ENCODE measurements at regions not wholly inside any gene's neighbourhood (a gene's known extent, or its start where the extent isn't known, plus 50 kb on each side); places are given as distances from the start of the nearest gene placed in this dataset.

- no peaks in the 10 kb centered on the region for H3K9me3 ChIP-seq (ENCODE audit: control insufficient read depth in 2 of 3, insufficient read depth in 1 of 3, low read length in 3 of 3)
- H3K27ac ChIP-seq (ENCODE audit: low read depth in 2 of 2, low read length in 2 of 2), result no peak overlapping the region
- FAIRE-seq (no peak), DNase-seq (no peak)
- no peak overlapping the region for H3K4me3 ChIP-seq (ENCODE audit: low read length in 3 of 3)
- H3K36me3 ChIP-seq (ENCODE audit: control insufficient read depth in 2 of 3, insufficient read depth in 3 of 3, low read length in 3 of 3), result no peaks in the 10 kb centered on the region
- no peaks in the 10 kb centered on the region for H3K4me1 ChIP-seq (ENCODE audit: control insufficient read depth in 2 of 3, insufficient read depth in 2 of 3, low read depth in 1 of 3, low read length in 3 of 3)
- no peak for TF ChIP-seq CTCF (IDR thresholded peaks at IDR 0.05; ENCODE audit: borderline replicate concordance, extremely low read depth, insufficient read depth)
- no peak overlapping the region for H3K9ac ChIP-seq (ENCODE audit: low read length in 3 of 3)
- H3K27me3 ChIP-seq (ENCODE audit: control insufficient read depth, insufficient read depth, low read length), result no peaks in the 10 kb centered on the region
- intact Hi-C loops (cut with DNase I), result no loop called here
Observed at GRCh38 chr4:72919937-72920336, 149.6 kb downstream of the COX18 start.

GRCh38 chr4:72919464-72919863 lies 150.1 kb downstream of the COX18 start:
- TF ChIP-seq CTCF (IDR thresholded peaks at IDR 0.05; ENCODE audit: borderline replicate concordance, extremely low read depth, insufficient read depth), result no peak
- H3K9ac ChIP-seq (ENCODE audit: low read length in 3 of 3), result no peak overlapping the region
- no peak overlapping the region for H3K27ac ChIP-seq (ENCODE audit: low read depth in 2 of 2, low read length in 2 of 2)
- no peak for DNase-seq
- intact Hi-C loops (cut with DNase I), result no loop called here
- no peak overlapping the region for H3K4me3 ChIP-seq (ENCODE audit: low read length in 3 of 3)
- H3K27me3 ChIP-seq (ENCODE audit: control insufficient read depth, insufficient read depth, low read length), result no peaks in the 10 kb centered on the region
- H3K9me3 ChIP-seq (ENCODE audit: control insufficient read depth in 2 of 3, insufficient read depth in 1 of 3, low read length in 3 of 3), result no peaks in the 10 kb centered on the region
- no peaks in the 10 kb centered on the region for H3K36me3 ChIP-seq (ENCODE audit: control insufficient read depth in 2 of 3, insufficient read depth in 3 of 3, low read length in 3 of 3)
- FAIRE-seq, result no peak
- no peaks in the 10 kb centered on the region for H3K4me1 ChIP-seq (ENCODE audit: control insufficient read depth in 2 of 3, insufficient read depth in 2 of 3, low read depth in 1 of 3, low read length in 3 of 3)

GRCh38 chr4:72918362-72918761 lies 151.2 kb downstream of the COX18 start:
- Histone ChIP-seq H3K4me1 (ENCODE audit: control insufficient read depth in 2 of 3, insufficient read depth in 2 of 3, low read depth in 1 of 3, low read length in 3 of 3) (no peaks in the 10 kb centered on the region), H3K4me3 (ENCODE audit: low read length in 3 of 3) (no peak overlapping the region), H3K27me3 (ENCODE audit: control insufficient read depth, insufficient read depth, low read length) (no peaks in the 10 kb centered on the region), H3K9ac (ENCODE audit: low read length in 3 of 3) (no peak overlapping the region), H3K36me3 (ENCODE audit: control insufficient read depth in 2 of 3, insufficient read depth in 3 of 3, low read length in 3 of 3) (no peaks in the 10 kb centered on the region), H3K9me3 (ENCODE audit: control insufficient read depth in 2 of 3, insufficient read depth in 1 of 3, low read length in 3 of 3) (no peaks in the 10 kb centered on the region), H3K27ac (ENCODE audit: low read depth in 2 of 2, low read length in 2 of 2) (no peak overlapping the region)
- no peak for FAIRE-seq
- intact Hi-C loops (cut with DNase I), result no loop called here
- no peak for TF ChIP-seq CTCF (IDR thresholded peaks at IDR 0.05; ENCODE audit: borderline replicate concordance, extremely low read depth, insufficient read depth)
- no peak for DNase-seq

- Histone ChIP-seq H3K36me3 (ENCODE audit: control insufficient read depth in 2 of 3, insufficient read depth in 3 of 3, low read length in 3 of 3) (no peaks in the 10 kb centered on the region), H3K27ac (ENCODE audit: low read depth in 2 of 2, low read length in 2 of 2) (no peak overlapping the region), H3K9ac (ENCODE audit: low read length in 3 of 3) (no peak overlapping the region), H3K4me3 (ENCODE audit: low read length in 3 of 3) (no peak overlapping the region), H3K4me1 (ENCODE audit: control insufficient read depth in 2 of 3, insufficient read depth in 2 of 3, low read depth in 1 of 3, low read length in 3 of 3) (no peaks in the 10 kb centered on the region), H3K9me3 (ENCODE audit: control insufficient read depth in 2 of 3, insufficient read depth in 1 of 3, low read length in 3 of 3) (no peaks in the 10 kb centered on the region), H3K27me3 (ENCODE audit: control insufficient read depth, insufficient read depth, low read length) (no peaks in the 10 kb centered on the region)
- DNase-seq, result no peak
- no peak for TF ChIP-seq CTCF (IDR thresholded peaks at IDR 0.05; ENCODE audit: borderline replicate concordance, extremely low read depth, insufficient read depth)
- intact Hi-C loops (cut with DNase I), result no loop called here
- no peak for FAIRE-seq
Observed at GRCh38 chr4:72911316-72911715, 158.2 kb downstream of the COX18 start.
